ENCODE measurements at regions not wholly inside any gene's neighbourhood (a gene's known extent, or its start where the extent isn't known, plus 50 kb on each side); places are given as distances from the start of the nearest gene placed in this dataset.

GRCh38 chr13:68030152-68030809 lies 800.1 kb upstream of the PCDH9 start:
- ATAC-seq, result no peak
- Histone ChIP-seq H3K27me3 (ENCODE audit: low read depth) (no peaks in the 10 kb centered on the region), H3K9me3 (no peaks in the 10 kb centered on the region), H3K4me3 (no peak overlapping the region), H3K4me1 (no peaks in the 10 kb centered on the region), H3K36me3 (no peaks in the 10 kb centered on the region), H3K27ac (no peak overlapping the region)
- intact Hi-C loops (cut with DNase I), result no loop called here
- no peak for TF ChIP-seq CTCF (IDR thresholded peaks at IDR 0.05)
- no peak for DNase-seq

- no peak for TF ChIP-seq CTCF (IDR thresholded peaks at IDR 0.05)
- ATAC-seq, result no peak
Measured at GRCh38 chr13:68028701-68029100, 798.6 kb upstream of the PCDH9 start.

GRCh38 chr13:68027306-68027705 lies 797.2 kb upstream of the PCDH9 start:
- ATAC-seq (no peak), DNase-seq (no peak)
- no peak for TF ChIP-seq CTCF (IDR thresholded peaks at IDR 0.05)
- no peaks in the 10 kb centered on the region for H3K4me1 ChIP-seq
- H3K27me3 ChIP-seq (ENCODE audit: low read depth), result no peaks in the 10 kb centered on the region
- H3K9me3 ChIP-seq, result no peaks in the 10 kb centered on the region
- no peaks in the 10 kb centered on the region for H3K36me3 ChIP-seq
- intact Hi-C loops (cut with DNase I), result no loop called here
- H3K4me3 ChIP-seq, result no peak overlapping the region
- no peak overlapping the region for H3K27ac ChIP-seq

More at GRCh38 chr13:68028701-68029100, 798.6 kb upstream of the PCDH9 start:
- intact Hi-C loops (cut with DNase I), result no loop called here
- no peak overlapping the region for H3K4me3 ChIP-seq
- no peaks in the 10 kb centered on the region for H3K9me3 ChIP-seq
- no peak overlapping the region for H3K27ac ChIP-seq
- H3K4me1 ChIP-seq, result no peaks in the 10 kb centered on the region
- H3K36me3 ChIP-seq, result no peaks in the 10 kb centered on the region
- DNase-seq, result no peak
- H3K27me3 ChIP-seq (ENCODE audit: low read depth), result no peaks in the 10 kb centered on the region

- DNase-seq (no peak), ATAC-seq (no peak)
- Histone ChIP-seq H3K36me3 (no peaks in the 10 kb centered on the region), H3K4me3 (no peak overlapping the region), H3K4me1 (no peaks in the 10 kb centered on the region), H3K9me3 (no peaks in the 10 kb centered on the region), H3K27ac (no peak overlapping the region), H3K27me3 (ENCODE audit: low read depth) (no peaks in the 10 kb centered on the region)
- intact Hi-C loops (cut with DNase I), result no loop called here
- TF ChIP-seq CTCF (IDR thresholded peaks at IDR 0.05), result no peak
Measured at GRCh38 chr13:68026077-68026476, 795.9 kb upstream of the PCDH9 start.

GRCh38 chr13:68025604-68026003 lies 795.5 kb upstream of the PCDH9 start:
- no peaks in the 10 kb centered on the region for H3K9me3 ChIP-seq
- no peak for TF ChIP-seq CTCF (IDR thresholded peaks at IDR 0.05)
- ATAC-seq (no peak), DNase-seq (no peak)
- no peaks in the 10 kb centered on the region for H3K27me3 ChIP-seq (ENCODE audit: low read depth)
- intact Hi-C loops (cut with DNase I), result no loop called here
- H3K4me3 ChIP-seq, result no peak overlapping the region
- H3K36me3 ChIP-seq, result no peaks in the 10 kb centered on the region
- no peak overlapping the region for H3K27ac ChIP-seq
- no peaks in the 10 kb centered on the region for H3K4me1 ChIP-seq

All from lower lobe of right lung (tissue), 2 donors.